ENCODE measurements at regions not wholly inside any gene's neighbourhood (a gene's known extent, or its start where the extent isn't known, plus 50 kb on each side); places are given as distances from the start of the nearest gene placed in this dataset.

- H3K4me3 ChIP-seq (ENCODE audit: low read length): no peak overlapping the region
- H3K9ac ChIP-seq (ENCODE audit: low read length): no peak overlapping the region
- no peaks in the 10 kb centered on the region for H3K79me2 ChIP-seq (ENCODE audit: low read length)
- TF ChIP-seq EZH2phosphoT487 (IDR thresholded peaks at IDR 0.05; ENCODE audit: low read depth) (no peak), CTCF (IDR thresholded peaks at IDR 0.05; ENCODE audit: low read depth, low read length) (no peak)
- H3K4me1 ChIP-seq (ENCODE audit: low read length): peaks cover 5% of the 10 kb centered on the region
- no peaks in the 10 kb centered on the region for H4K20me1 ChIP-seq (ENCODE audit: insufficient read depth, low read length)
- H3K27ac ChIP-seq (ENCODE audit: low read length): no peak overlapping the region
- no peaks in the 10 kb centered on the region for H3K9me3 ChIP-seq (ENCODE audit: insufficient read depth, low read length)
- H3K4me2 ChIP-seq (ENCODE audit: low read length): no peak overlapping the region
- no peaks in the 10 kb centered on the region for H3K36me3 ChIP-seq (replicated peaks; ENCODE audit: low read depth, low read length)
- H2AFZ ChIP-seq (ENCODE audit: low read depth, low read length): no peak overlapping the region
- no peaks in the 10 kb centered on the region for H3K27me3 ChIP-seq (ENCODE audit: low read depth, low read length)
These were observed 202.2 kb upstream of the DCN start for GRCh38 chr12:91384806-91385205.

GRCh38 chr12:91384366-91384765 lies 201.7 kb upstream of the DCN start:
- H3K9ac ChIP-seq (ENCODE audit: low read length): no peak overlapping the region
- H3K4me3 ChIP-seq (ENCODE audit: low read length): no peak overlapping the region
- H3K4me1 ChIP-seq (ENCODE audit: low read length): peaks cover 5% of the 10 kb centered on the region
- H3K4me2 ChIP-seq (ENCODE audit: low read length): no peak overlapping the region
- H4K20me1 ChIP-seq (ENCODE audit: insufficient read depth, low read length): no peaks in the 10 kb centered on the region
- H3K9me3 ChIP-seq (ENCODE audit: insufficient read depth, low read length): no peaks in the 10 kb centered on the region
- no peak overlapping the region for H2AFZ ChIP-seq (ENCODE audit: low read depth, low read length)
- H3K27ac ChIP-seq (ENCODE audit: low read length): no peak overlapping the region
- H3K36me3 ChIP-seq (replicated peaks; ENCODE audit: low read depth, low read length): no peaks in the 10 kb centered on the region
- TF ChIP-seq CTCF (IDR thresholded peaks at IDR 0.05; ENCODE audit: low read depth, low read length): no peak
- no peak for TF ChIP-seq EZH2phosphoT487 (IDR thresholded peaks at IDR 0.05; ENCODE audit: low read depth)
- H3K27me3 ChIP-seq (ENCODE audit: low read depth, low read length): no peaks in the 10 kb centered on the region
- no peaks in the 10 kb centered on the region for H3K79me2 ChIP-seq (ENCODE audit: low read length)

- no peak overlapping the region for H3K4me3 ChIP-seq (ENCODE audit: low read length)
- H2AFZ ChIP-seq (ENCODE audit: low read depth, low read length): no peak overlapping the region
- H3K79me2 ChIP-seq (ENCODE audit: low read length): no peaks in the 10 kb centered on the region
- no peaks in the 10 kb centered on the region for H3K27me3 ChIP-seq (ENCODE audit: low read depth, low read length)
- peaks cover 5% of the 10 kb centered on the region for H3K4me1 ChIP-seq (ENCODE audit: low read length)
- H3K9me3 ChIP-seq (ENCODE audit: insufficient read depth, low read length): no peaks in the 10 kb centered on the region
- H3K36me3 ChIP-seq (replicated peaks; ENCODE audit: low read depth, low read length): no peaks in the 10 kb centered on the region
- H3K9ac ChIP-seq (ENCODE audit: low read length): no peak overlapping the region
- H4K20me1 ChIP-seq (ENCODE audit: insufficient read depth, low read length): no peaks in the 10 kb centered on the region
- H3K4me2 ChIP-seq (ENCODE audit: low read length): no peak overlapping the region
- TF ChIP-seq EZH2phosphoT487 (IDR thresholded peaks at IDR 0.05; ENCODE audit: low read depth) (no peak), CTCF (IDR thresholded peaks at IDR 0.05; ENCODE audit: low read depth, low read length) (no peak)
- H3K27ac ChIP-seq (ENCODE audit: low read length): no peak overlapping the region
These were observed 200.5 kb upstream of the DCN start for GRCh38 chr12:91383099-91383498.

- peak overlapping the region; percentile 40 for H3K9ac ChIP-seq (ENCODE audit: low read length)
These were observed 199.5 kb upstream of the DCN start for GRCh38 chr12:91382081-91382543.

More at GRCh38 chr12:91382081-91382543, 199.5 kb upstream of the DCN start:
- Histone ChIP-seq H3K4me3 (ENCODE audit: low read length) (peak overlapping the region; percentile 75), H4K20me1 (ENCODE audit: insufficient read depth, low read length) (no peaks in the 10 kb centered on the region), H3K9me3 (ENCODE audit: insufficient read depth, low read length) (no peaks in the 10 kb centered on the region), H3K27me3 (ENCODE audit: low read depth, low read length) (no peaks in the 10 kb centered on the region), H3K27ac (ENCODE audit: low read length) (no peak overlapping the region), H3K36me3 (replicated peaks; ENCODE audit: low read depth, low read length) (no peaks in the 10 kb centered on the region), H3K4me2 (ENCODE audit: low read length) (peak overlapping the region; percentile 90), H3K4me1 (ENCODE audit: low read length) (peaks cover 5% of the 10 kb centered on the region), H3K79me2 (ENCODE audit: low read length) (no peaks in the 10 kb centered on the region), H2AFZ (ENCODE audit: low read depth, low read length) (peak overlapping the region; percentile 54; the same call in 1 of the 2 replicates)
- TF ChIP-seq EZH2phosphoT487 (IDR thresholded peaks at IDR 0.05; ENCODE audit: low read depth) (no peak), CTCF (IDR thresholded peaks at IDR 0.05; ENCODE audit: low read depth, low read length) (peak; percentile 89)

Data from OCI-LY3 (cell line).